GM19452 (cell line): ENCODE measurements at regions not wholly inside any gene's neighbourhood (a gene's known extent, or its start where the extent isn't known, plus 50 kb on each side); places are given as distances from the start of the nearest gene placed in this dataset.
"Not testable (repeated sequence)": the region's sequence is repeated elsewhere in the genome, so short reads cannot be mapped to it uniquely, and the experiment has no call there.

ENCODE experiments used
- ATAC-seq: cut with Tn5 transposase; IDR thresholded peaks from one replicate; pipeline ENCODE4 v1.9.1; 2021; ENCODE audit not compliant: unreplicated experiment

GRCh38 chr1:234922987-234923386 lies 205.7 kb downstream of the TOMM20 start:
- no peak for ATAC-seq

- ATAC-seq, result no peak
Observed at GRCh38 chr1:234921266-234922062, 207.2 kb downstream of the TOMM20 start.

- ATAC-seq, result no peak
Observed at GRCh38 chr1:234920843-234921140, 207.8 kb downstream of the TOMM20 start.

GRCh38 chr1:234920136-234920842 lies 208.3 kb downstream of the TOMM20 start:
- ATAC-seq, result no peak

DNA sequence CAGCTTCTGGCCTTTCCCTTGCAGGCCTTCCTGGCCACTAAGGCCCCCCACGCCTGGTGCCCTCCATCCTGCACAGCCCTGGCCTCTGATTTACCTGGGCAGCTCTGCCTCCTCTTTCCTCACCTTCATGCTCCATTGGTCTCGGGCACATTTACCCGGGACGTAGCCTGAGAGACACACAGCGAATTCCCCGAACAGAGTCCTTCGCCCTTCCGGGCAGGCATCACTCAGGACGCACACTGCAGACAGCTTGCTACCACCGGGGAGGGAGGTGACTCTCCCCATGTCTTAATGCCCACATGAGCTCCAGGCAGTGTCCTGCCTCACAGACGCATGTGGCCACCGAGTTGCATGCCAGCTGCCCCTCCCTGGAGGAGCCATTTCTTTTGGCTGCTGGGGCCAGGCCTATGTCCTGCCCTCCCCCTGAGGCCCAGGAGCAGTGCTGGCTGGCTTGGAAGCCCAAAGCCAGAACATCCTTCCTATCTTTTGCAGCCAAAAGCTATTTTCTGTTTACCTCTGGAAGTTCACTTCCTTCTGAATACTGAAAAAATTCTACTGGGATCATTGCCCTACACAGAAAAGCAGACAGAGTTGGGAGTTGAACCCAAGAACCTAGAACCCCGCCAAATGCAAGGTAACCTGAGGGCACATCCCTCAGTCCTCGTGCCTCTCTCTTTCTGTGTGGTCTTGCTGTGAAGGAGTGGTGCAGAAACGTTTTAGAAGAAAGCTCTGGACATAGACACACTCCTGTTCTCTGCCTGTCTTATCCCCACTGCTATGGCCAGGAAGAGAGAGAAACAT lies 209.5 kb downstream of the TOMM20 start:
- ATAC-seq, result no peak

- ATAC-seq, result no peak
Observed at GRCh38 chr1:234918181-234918841, 210.3 kb downstream of the TOMM20 start.

DNA sequence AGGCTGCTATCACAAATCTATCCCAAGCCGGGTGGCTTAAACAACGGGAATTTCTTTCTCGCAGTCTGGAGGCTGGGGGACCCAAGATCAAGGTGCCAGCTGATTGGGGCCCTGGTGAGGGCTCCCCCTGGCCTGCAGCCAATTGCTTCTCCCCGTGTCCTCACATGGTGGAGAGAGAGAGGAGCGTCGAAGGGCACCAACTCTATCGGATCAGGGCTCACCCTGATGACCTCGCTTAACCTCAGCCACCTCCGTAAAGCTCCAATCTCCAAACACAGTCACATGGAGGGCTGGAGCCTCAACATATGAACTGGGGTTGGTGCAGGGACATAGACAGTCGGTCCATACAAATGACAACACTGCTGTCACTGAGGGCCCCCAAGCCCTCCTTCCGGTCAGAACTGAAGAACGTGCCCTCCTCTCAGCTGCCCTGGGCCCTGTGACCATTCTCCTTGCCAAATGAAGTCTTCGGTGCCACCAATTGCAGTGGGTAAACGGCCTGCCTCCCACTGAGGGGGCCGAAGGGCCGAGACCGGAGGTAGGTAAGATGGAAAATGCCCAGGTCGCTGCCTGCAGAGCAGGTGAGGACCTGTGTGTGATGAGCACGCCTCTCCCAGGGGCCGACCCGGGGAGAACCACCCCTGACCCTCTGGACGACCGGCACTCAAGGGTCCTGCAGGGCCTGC lies 211.0 kb downstream of the TOMM20 start:
- no peak for ATAC-seq

- ATAC-seq, result no peak
Observed at GRCh38 chr1:234916840-234917239, 211.8 kb downstream of the TOMM20 start.

GRCh38 chr1:234915924-234916675 lies 212.5 kb downstream of the TOMM20 start:
- no peak for ATAC-seq

GRCh38 chr1:234914606-234915290 lies 213.9 kb downstream of the TOMM20 start:
- ATAC-seq, result no peak

DNA sequence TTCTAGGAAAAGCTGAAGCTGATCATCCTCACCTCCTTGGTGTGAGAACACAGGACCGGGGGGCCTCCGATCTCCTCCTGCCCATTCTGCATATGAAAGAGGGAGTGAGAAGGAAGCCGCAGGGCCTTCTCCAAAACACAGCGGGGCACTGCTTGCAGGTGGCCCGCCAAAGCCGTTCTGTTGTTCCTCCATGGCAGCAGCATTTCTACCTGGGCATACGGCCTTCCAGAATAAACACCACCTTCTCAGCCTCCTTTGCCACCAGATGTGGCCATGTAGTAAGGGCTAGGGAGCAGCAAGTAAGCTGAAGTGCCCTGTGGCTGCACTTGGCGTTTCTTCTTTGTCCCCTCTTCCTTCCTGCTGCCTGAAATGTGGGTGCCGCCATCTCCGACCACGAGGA lies 214.9 kb downstream of the TOMM20 start:
- ATAC-seq, result no peak

DNA sequence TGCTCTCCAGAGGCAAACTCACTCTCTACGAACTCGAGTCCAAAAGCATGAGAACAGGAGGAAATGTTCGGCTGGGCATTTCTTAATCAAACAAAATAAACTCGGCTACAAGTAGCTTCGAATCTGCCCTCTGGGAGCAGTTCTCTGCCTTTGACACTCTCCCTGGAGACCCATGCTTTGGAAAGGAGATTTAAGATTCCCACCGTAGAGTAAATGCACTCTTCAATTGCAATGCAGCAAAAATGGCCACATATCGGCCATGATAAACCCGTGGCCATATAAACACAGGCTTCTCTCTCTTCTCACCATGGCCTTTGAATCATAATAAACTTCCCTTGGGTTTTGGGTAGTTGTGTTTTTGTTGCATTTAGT lies 215.4 kb downstream of the TOMM20 start:
- ATAC-seq, result no peak

DNA sequence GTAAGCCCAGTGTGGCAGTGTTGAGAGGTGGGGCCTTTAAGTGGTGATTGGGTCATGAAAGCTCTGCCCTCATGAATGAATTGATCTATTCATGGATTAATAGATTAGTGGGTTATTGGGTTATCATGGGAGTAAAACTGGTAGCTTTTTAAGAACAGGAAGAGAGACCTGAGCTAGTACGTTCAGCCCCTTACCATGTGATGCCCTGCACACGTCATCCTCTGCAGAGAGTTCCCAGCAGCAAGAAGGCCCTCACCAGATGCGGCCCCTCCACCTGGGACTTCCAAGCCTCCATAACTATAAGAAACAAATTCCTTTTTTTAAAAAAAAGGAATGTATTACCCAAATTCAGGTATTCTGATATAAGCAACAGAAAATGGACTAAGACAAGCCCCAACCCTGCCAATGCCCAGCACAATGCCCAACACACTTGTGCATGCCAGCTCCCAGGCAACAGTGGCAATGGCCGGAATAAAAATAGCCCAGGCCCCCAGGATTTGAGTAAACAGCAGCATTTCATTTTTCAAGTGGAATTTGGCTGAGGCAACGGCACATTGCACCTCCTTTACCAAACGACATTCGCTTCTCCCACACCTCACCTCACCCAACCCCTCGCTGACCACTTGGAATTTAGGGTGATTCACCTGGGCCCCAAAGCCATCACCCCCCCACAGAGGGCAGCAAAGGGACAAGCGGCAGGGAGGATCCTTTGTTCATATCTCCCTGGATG lies 215.9 kb downstream of the TOMM20 start:
- ATAC-seq, result no peak

DNA sequence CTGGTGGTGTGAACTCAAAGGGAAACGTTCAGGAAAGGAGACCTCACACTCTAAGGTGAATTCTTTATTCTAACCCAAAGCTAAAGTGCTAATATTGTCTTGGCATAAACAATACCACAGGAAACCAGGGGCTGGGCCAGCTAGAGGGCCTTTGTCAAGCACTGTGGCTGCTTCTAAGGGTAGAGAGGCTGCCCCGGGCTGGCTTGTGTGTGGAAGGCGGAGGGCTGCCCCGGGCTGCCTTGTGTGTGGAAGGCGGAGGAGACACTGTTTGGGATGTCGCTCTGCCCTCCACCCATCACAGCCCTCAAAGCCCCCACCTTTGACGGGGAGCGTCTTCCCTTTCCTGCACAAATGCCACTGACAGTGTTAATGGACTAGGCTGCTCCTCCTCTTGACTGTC lies 216.8 kb downstream of the TOMM20 start:
- no peak for ATAC-seq

DNA sequence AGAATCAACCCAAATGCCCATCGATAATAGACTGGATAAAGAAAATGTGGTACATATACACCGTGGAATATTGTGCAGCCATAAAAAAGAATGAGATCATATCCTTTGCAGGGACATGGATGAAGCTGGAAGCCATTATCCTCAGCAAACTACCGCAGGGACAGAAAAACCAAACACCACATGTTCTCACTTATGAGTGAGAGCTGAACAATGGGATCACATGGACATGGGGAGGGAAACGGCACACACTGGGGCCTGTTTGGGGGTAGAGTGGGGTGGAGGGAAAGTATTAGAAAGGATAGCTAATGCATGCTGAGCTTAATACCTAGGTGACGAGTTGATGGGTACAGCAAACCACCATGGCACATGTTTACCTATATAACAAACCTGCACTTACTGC lies 217.5 kb downstream of the TOMM20 start:
- ATAC-seq, result not testable (repeated sequence)

DNA sequence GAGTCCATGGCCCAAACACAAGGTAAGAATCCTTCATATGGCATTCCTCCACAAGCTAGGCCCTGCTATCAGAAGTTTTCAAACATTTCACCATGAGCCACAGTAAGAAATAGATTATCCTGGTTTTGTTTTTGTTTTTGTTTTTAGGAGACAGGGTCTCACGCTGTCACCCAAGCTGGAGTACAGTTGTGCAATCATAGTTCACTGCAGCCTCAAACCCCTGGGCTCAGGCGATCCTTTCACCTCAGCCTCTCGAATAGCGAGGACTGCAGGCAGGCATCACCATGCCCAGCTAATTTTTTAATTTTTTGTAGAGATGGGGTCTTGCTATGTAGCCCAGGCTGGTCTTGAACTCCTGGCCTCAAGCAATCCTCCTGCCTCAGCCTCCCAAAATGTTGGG lies 218.8 kb downstream of the TOMM20 start:
- ATAC-seq, result no peak

DNA sequence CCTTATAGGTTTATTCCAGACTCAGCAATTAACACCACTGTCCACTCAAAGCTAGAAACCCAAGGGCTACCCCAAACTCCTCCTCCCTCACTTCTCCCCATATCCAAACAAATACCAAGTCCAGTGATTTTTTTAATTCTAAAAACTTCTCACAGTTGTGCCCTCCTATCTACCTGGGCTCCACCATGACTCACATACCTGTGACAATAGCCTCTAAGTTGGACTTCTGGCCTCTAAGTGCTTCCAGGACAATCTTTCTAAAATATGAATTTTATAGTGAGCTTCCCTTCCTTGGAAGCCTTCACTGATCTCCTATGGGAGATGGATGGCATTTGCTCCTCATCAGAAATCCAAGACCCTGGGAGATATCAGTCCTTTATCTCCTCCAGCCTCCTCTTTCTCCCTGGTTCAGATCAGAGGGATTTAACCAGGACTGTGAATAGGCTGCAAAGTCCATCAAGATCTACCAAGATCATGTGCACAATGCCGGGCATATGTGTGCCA lies 219.3 kb downstream of the TOMM20 start:
- no peak for ATAC-seq

DNA sequence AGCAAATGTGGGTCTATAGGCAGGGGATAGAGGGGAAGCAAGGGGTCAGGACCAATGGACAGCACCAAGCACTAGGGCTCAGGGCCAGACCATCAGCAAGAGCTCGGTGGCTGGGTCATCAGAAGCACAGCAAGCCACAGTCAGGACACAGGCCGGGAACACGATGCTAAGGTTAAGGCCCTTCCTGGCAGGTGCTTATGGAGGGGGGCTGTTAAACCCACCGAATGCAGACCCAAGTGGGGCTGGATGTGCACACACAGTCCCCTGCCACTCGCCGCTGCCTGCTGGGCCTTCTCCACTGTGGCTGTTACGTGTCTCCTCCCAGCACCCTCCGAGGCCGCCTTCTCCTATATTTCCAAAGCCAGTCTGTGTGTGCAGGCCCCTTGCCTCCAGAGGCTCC lies 220.1 kb downstream of the TOMM20 start:
- no peak for ATAC-seq

DNA sequence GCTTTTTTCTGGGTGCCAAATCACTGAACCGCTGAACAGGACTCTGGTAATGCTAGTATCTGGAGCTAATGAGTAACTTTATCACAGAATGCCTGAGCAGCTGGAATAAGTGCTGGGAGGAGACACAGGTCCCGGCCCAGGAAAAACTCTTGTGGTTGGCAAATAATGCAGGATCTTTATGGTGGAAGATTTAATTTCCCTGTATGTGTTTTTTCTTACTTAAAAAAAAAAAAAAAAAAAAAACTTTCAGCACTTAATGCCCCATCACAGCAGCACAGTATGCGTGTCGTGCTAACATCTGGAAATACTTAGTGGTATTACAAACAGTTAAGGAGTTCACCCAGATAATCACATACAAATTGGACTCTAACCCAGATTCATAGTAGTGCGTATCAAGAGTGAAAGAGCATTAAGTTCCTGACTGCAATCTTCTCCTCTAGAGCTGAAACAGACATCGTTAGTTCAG lies 220.7 kb downstream of the TOMM20 start:
- ATAC-seq, result no peak
